PC-9 (cell line): ENCODE measurements at regions not wholly inside any gene's neighbourhood (a gene's known extent, or its start where the extent isn't known, plus 50 kb on each side); places are given as distances from the start of the nearest gene placed in this dataset.
"Not testable (repeated sequence)": the region's sequence is repeated elsewhere in the genome, so short reads cannot be mapped to it uniquely, and the experiment has no call there.

Source experiments
- BruUV-seq: library from RNA; stranded (reverse); fragments of 400-500 nt; replicated peaks from 2 replicates; lab custom pipeline; 2021; lab: Mats Ljungman, UMichigan
- CTCF ChIA-PET: fragments of 300-600 bp; sonication (Branson Sonifier 250); formaldehyde crosslinking; loops from one replicate; lab custom pipeline; 2022; ENCODE audit warnings: antibody characterized with exemption; lab: Charles Lee
- POLR2A ChIA-PET: fragments of 300-600 bp; sonication (Branson Sonifier 250); formaldehyde crosslinking; loops from one replicate; lab custom pipeline; 2022; ENCODE audit warnings: antibody characterized with exemption; ENCODE audit not compliant: unreplicated experiment; lab: Charles Lee
- DNase-seq, 2 experiments: peaks; one replicate each; pipeline versions ENCODE4 v3.0.0 to v3.0.0-alpha.2; 2015 to 2022; ENCODE audit warnings: mixed read lengths in 1 of 2
- H2AFZ ChIP-seq: fragments of 200-600 bp; sonication (generic); 2 replicates; pipeline ENCODE4 v1.8.1; 2017; ENCODE audit warnings: antibody characterized with exemption
- H3F3A ChIP-seq: fragments of 200-600 bp; sonication (generic); 2 replicates; pipeline ENCODE4 v1.8.1; 2017; ENCODE audit warnings: antibody characterized with exemption, mild to moderate bottlenecking, low read depth; ENCODE audit not compliant: insufficient read depth
- H3K27ac ChIP-seq: fragments of 200-600 bp; sonication (generic); 2 replicates; pipeline ENCODE4 v1.6.1; 2016; ENCODE audit warnings: mixed run types
- H3K27me3 ChIP-seq: fragments of 200-600 bp; sonication (generic); 2 replicates; pipeline ENCODE4 v1.6.1; 2016; ENCODE audit warnings: low read depth, mixed run types; ENCODE audit not compliant: insufficient read depth
- H3K36me3 ChIP-seq: fragments of 200-600 bp; sonication (generic); 2 replicates; pipeline ENCODE4 v1.6.1; 2016; ENCODE audit warnings: low read depth, mixed run types
- H3K4me1 ChIP-seq: fragments of 200-600 bp; sonication (generic); replicated peaks from 2 replicates; pipeline ENCODE4 v1.6.1; 2016; ENCODE audit warnings: mixed run types; ENCODE audit not compliant: insufficient read depth
- H3K4me2 ChIP-seq: fragments of 200-600 bp; sonication (generic); 2 replicates; pipeline ENCODE4 v1.6.1; 2017; ENCODE audit warnings: mixed run types
- H3K4me3 ChIP-seq: fragments of 200-600 bp; sonication (generic); 2 replicates; pipeline ENCODE4 v1.6.1; 2016; ENCODE audit warnings: mixed run types
- H3K79me2 ChIP-seq: fragments of 200-600 bp; sonication (generic); 2 replicates; pipeline ENCODE4 v1.6.1; 2017; ENCODE audit warnings: low read depth, mixed run types
- H3K9me2 ChIP-seq: fragments of 200-600 bp; sonication (generic); 2 replicates; pipeline ENCODE4 v1.8.1; 2017; ENCODE audit warnings: mild to moderate bottlenecking; ENCODE audit not compliant: insufficient read depth
- H3K9me3 ChIP-seq: fragments of 200-600 bp; sonication (generic); 2 replicates; pipeline ENCODE4 v1.8.1; 2016; ENCODE audit warnings: low read depth; ENCODE audit not compliant: insufficient read depth
- H4K20me1 ChIP-seq: fragments of 200-600 bp; sonication (generic); 2 replicates; pipeline ENCODE4 v1.8.1; 2017; ENCODE audit not compliant: insufficient read depth
- EZH2 ChIP-seq: fragments of 200-600 bp; sonication (generic); IDR thresholded peaks from 2 replicates; pipeline ENCODE4 v1.8.0; 2017; ENCODE audit warnings: antibody characterized with exemption, low read depth
- intact Hi-C: fragments of 100-400 bp; cut with micrococcal nuclease; formaldehyde crosslinking; loops from one replicate; pipeline ENCODE4 v1.10.0; 2022; ENCODE audit not compliant: unreplicated experiment
- TF ChIP-seq, protein P1 (sequence below): fragments of 200-600 bp; sonication (generic); conservative IDR thresholded peaks from 2 replicates; pipeline ENCODE4 v1.6.1; 2017; ENCODE audit warnings: mixed run types, antibody characterized with exemption, mild to moderate bottlenecking, moderate library complexity

DNA sequence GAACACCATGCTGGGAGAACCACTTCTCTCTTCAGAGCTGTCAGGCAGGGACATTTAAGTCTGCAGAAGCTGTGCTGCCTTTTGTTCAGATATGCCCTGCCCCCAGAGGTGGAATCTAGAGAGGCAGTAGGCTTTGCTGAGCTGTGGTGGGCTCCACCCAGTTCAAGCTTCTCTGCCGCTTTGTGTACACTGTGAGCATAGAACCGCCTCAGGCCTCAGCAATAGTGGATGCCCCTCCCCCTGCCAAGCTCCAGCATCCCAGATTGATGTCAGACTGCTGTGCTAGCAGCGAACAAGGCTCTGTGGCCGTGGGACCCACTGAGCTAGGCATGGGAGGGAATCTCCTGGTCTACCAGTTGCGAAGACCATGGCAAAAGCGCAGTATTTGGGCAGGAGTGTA is 121.6 kb downstream of the NFKBIZ start:
- H2AFZ ChIP-seq = no peak overlapping the region
- POLR2A ChIA-PET = no interaction called here
- no TSS peak for BruUV-seq
- H3K4me3 ChIP-seq = no peak overlapping the region
- H3K79me2 ChIP-seq = no peaks in the 10 kb centered on the region
- H3K36me3 ChIP-seq = no peaks in the 10 kb centered on the region
- H3K9me3 ChIP-seq = peaks cover 8% of the 10 kb centered on the region; the same call in 1 of the 2 replicates
- no peaks in the 10 kb centered on the region for H4K20me1 ChIP-seq
- CTCF ChIA-PET = interaction anchor here (0.6 kb wide), 1 partner anchor 34 kb away, joined by 5 read pairs; no protein-coding TSS in a partner anchor
- H3K4me1 ChIP-seq = no peaks in the 10 kb centered on the region
- intact Hi-C loops = no loop called here
- H3K4me2 ChIP-seq = no peak overlapping the region
- H3F3A ChIP-seq = no peaks in the 10 kb centered on the region
- H3K27ac ChIP-seq = no peak overlapping the region
- H3K27me3 ChIP-seq = 0 out of 2 replicates have a peak, but pooled peaks cover 4% of the 10 kb centered on the region
- no peak for DNase-seq
- TF ChIP-seq, protein P1, sequence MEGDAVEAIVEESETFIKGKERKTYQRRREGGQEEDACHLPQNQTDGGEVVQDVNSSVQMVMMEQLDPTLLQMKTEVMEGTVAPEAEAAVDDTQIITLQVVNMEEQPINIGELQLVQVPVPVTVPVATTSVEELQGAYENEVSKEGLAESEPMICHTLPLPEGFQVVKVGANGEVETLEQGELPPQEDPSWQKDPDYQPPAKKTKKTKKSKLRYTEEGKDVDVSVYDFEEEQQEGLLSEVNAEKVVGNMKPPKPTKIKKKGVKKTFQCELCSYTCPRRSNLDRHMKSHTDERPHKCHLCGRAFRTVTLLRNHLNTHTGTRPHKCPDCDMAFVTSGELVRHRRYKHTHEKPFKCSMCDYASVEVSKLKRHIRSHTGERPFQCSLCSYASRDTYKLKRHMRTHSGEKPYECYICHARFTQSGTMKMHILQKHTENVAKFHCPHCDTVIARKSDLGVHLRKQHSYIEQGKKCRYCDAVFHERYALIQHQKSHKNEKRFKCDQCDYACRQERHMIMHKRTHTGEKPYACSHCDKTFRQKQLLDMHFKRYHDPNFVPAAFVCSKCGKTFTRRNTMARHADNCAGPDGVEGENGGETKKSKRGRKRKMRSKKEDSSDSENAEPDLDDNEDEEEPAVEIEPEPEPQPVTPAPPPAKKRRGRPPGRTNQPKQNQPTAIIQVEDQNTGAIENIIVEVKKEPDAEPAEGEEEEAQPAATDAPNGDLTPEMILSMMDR = no peak
- TF ChIP-seq EZH2 = no peak
- H3K9me2 ChIP-seq = no peaks in the 10 kb centered on the region

DNA sequence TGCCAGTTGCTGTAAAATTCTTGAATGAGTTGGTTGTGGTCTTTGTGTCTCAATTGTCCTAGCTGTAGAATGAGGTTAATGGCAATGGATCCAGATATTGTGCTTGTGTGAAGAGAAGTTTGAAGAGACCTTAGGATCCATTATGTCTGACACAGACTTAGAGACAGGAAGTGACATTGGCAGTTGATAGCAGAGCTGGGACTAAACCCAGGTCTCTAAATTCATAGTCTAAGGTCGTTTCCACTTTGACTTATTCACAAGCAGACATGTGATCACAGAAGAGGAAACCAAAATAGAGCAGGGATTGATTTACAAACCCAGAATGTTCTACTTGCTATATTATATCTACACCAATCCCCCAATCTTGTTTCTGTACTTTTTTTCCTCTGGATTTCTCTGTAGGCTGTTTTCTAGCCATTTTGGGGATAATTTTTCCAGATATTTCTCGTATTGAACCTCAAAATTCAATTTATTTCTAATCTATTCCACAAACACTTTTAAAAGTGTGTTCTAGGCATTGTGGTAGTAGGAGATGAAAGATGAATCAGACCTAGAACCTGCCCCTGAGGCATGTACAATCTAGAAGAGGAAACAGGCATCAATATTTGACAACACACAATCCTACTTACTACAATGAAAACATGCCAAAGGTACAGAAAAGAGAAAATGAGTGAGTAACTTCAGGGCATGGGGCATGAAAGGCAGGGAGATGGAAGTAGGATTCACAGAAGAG is 123.3 kb downstream of the NFKBIZ start:
- Histone ChIP-seq H3K9me2 (no peaks in the 10 kb centered on the region), H3K36me3 (no peaks in the 10 kb centered on the region), H2AFZ (no peak overlapping the region), H3F3A (no peaks in the 10 kb centered on the region), H3K9me3 (peaks cover 8% of the 10 kb centered on the region; the same call in 1 of the 2 replicates), H3K27me3 (0 out of 2 replicates have a peak, but pooled peaks cover 4% of the 10 kb centered on the region), H3K4me1 (no peaks in the 10 kb centered on the region), H3K27ac (no peak overlapping the region), H3K79me2 (no peaks in the 10 kb centered on the region), H3K4me2 (no peak overlapping the region), H3K4me3 (no peak overlapping the region), H4K20me1 (no peaks in the 10 kb centered on the region)
- DNase-seq = no peak
- TF ChIP-seq, protein P1 = no peak
- TF ChIP-seq EZH2 = no peak
- intact Hi-C loops = no loop called here
- POLR2A ChIA-PET = interaction anchor here (0.6 kb wide), 1 partner anchor 535 kb away, joined by 6 read pairs; no protein-coding TSS in a partner anchor
- BruUV-seq = no TSS peak
- CTCF ChIA-PET = no interaction called here

DNA sequence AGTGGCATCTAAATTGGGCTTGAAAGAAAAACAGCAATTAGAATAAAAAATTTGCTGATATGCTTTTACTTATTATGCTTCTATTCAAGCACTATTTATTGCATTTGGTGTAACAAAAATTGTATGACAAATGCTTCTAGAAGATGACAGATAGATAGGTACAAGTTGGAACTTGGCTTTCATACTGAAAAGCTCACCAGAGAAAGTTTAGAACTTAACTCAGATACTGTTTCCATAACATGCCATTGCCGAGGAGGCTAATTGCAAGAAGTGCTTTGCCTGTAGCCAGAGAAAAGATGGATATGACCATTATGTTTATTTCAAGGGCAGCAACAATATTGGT is 123.8 kb downstream of the NFKBIZ start:
- BruUV-seq = no TSS peak
- Histone ChIP-seq H3K36me3 (no peaks in the 10 kb centered on the region), H3K9me2 (no peaks in the 10 kb centered on the region), H4K20me1 (no peaks in the 10 kb centered on the region), H3K9me3 (peaks cover 8% of the 10 kb centered on the region; the same call in 1 of the 2 replicates), H3K4me3 (no peak overlapping the region), H3K27me3 (0 out of 2 replicates have a peak, but pooled peaks cover 4% of the 10 kb centered on the region), H3F3A (no peaks in the 10 kb centered on the region), H3K4me2 (no peak overlapping the region), H3K79me2 (no peaks in the 10 kb centered on the region), H3K27ac (no peak overlapping the region), H3K4me1 (no peaks in the 10 kb centered on the region), H2AFZ (no peak overlapping the region)
- TF ChIP-seq, protein P1 = no peak
- no peak for TF ChIP-seq EZH2
- DNase-seq = no peak
- intact Hi-C loops = no loop called here
- POLR2A ChIA-PET = no interaction called here
- CTCF ChIA-PET = no interaction called here

DNA sequence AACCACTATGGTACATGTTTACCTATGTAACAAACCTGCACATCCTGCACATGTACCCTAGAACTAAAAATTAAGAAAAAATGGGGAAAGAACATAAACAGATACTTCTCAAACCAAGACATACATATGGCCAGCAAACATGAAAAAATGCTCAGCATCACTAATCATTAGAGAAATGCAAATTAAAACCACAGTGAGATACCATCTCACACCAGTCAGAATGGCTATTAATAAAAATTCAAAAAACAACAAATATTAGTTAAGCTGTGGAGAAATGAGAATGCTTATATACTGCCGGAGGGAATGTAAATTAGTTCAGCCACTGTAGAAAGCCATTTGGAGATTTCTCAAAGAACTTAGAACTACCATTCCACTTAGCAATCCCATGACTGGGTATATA is 126.1 kb downstream of the NFKBIZ start:
- CTCF ChIA-PET, H3K9me2 ChIP-seq, H2AFZ ChIP-seq, DNase-seq, H3K4me1 ChIP-seq, H3K36me3 ChIP-seq, H3K27me3 ChIP-seq, H3K9me3 ChIP-seq, intact Hi-C loops, H4K20me1 ChIP-seq, POLR2A ChIA-PET, H3K4me2 ChIP-seq, H3K27ac ChIP-seq, H3K4me3 ChIP-seq, H3K79me2 ChIP-seq, H3F3A ChIP-seq, BruUV-seq: not testable (repeated sequence)
